Tongue (tissue), 1 donor: ENCODE measurements at regions not wholly inside any gene's neighbourhood (a gene's known extent, or its start where the extent isn't known, plus 50 kb on each side); places are given as distances from the start of the nearest gene placed in this dataset.

ENCODE experiments used
- DNase-seq: peaks from one replicate; pipeline ENCODE4 v3.0.0-alpha.2; 2015

DNA sequence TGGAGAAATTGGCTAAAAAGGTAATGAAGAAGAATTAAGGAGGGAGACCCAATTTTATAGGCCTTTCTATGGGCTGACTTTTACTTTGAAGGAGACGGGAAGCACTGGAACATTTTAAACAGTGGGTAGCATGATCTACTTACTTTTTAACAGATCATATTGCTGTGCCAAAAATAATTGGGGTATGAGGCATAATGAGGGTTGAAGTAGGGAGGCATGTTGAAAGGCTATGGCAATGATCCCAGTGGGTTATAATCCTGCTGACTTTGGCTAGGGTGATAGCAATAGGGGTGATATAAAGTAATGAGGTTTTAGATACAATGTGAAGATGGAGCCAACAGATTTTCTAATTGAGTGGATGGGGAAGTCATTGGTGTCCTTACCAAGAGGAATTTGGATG is 73.2 kb downstream of the GPR37 start:
- no peak for DNase-seq

DNA sequence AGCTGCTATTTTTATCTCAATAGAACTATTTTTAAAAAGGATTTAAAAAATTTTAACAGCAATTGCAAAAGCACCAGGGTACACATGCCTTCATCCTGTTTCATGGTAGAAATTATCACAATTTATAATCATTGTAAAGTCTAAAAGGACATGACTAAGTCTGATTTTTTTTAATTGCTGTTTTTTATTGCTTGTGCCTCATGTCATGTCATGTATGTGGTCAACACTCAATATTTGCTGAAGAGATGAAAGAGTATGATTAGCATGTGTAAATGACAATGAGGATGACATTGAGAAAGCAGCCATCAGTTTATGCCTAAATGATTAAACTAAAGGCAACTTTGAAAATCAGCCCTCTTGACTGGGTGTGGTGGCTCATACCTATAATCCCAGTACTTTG is 74.8 kb downstream of the GPR37 start:
- DNase-seq = no peak

DNA sequence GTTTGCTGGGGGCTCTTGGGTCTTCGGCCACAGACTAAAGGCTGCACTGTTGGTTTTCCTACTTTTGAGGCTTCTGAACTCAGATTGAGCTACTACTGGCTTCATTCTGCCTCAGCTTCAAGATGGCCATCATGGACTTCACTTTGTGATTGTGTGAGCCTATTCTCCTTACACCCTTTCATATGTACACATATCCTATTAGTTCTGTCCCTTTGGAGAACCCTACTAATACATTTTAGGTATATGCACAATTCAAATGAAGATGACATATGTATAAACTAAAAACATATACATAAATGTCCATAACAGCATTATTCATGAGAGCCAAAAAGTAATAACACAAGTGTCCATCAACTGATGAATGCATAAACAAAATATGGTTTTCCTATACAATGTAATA is 75.7 kb downstream of the GPR37 start:
- no peak for DNase-seq

DNA sequence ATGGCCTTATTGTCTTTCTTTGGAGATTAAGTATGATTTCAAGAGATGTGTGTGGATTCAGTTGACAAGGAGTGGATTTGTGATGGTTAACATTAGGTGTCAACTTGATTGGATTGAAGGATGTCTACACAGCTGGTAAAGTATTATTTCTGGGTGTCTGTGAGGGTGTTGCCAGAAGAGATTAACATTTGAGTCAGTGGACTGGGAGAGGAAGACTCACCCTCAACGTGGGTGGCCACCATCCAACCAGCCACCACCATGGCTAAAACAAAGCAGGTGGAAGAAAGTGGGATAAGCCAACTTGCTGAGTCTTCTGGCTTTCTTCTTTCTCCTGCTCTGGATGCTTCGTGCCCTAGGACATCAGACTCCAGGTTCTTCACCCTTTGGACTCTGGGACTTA is 76.1 kb downstream of the GPR37 start:
- DNase-seq = no peak

DNA sequence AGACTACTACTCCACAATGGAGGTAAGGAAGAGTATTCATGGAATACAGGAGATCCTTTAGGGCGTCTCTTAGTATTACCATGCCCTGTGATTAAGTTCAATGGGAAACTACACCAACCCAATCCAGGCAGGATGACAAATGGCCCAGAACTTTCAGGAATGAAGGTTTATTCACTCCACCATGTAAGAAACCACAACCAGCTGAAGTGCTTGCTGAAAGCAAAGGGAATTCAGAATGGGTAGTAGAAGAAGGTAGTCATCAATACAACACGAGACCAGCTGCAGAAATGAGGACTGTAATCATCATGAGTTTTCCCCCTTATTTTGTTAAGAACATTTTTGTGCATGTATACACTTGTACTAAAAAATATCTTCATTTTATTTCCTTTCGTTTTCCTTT is 76.6 kb downstream of the GPR37 start:
- no peak for DNase-seq

DNA sequence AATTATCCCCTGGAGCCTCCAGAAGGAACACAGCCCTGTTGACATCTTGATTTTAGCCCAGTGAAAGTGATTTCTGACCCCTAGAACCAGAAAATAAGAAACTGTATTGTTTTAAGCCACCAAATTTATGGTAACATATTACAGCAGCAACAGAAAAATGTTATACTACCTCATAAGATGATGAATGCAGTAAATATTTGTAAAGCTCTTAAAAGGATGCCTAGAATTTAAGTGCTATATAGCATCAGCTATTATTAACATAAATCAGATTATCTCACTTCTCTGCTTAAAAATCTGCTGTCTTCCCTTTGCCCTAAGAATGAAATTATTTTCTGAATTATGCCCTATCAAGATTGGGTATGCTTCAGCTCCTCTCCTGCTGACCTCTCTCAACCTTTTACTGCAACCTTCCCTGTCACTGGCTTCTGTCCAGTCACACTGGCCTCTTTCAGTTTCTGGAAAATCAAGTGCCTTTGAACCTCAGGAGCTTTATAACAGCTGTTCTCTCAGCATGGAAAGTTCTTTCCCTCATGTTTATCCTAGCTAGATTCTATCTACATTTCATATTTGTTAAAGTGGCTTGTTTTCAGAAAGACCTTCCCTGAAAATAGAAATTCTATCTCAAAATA is 78.9 kb downstream of the GPR37 start:
- no peak for DNase-seq

DNA sequence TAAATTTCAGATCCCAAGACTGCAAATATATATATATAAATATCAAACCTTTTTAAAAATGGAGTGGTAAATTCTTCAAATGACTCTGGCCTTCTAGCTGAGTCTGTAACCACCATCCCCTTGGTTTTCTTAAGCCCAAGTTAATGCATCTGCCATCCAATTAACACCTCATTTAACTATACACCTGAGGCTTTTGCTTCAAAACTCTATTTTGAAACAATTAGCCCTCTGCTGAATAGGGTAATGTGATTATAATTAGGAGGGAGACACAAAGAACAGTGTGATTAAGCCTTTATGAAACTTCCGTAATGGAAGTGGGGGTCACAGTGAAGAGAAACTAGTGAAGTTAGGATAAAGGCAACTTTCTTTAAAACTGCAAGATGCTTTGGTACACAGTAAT is 83.6 kb downstream of the GPR37 start:
- DNase-seq = no peak

DNA sequence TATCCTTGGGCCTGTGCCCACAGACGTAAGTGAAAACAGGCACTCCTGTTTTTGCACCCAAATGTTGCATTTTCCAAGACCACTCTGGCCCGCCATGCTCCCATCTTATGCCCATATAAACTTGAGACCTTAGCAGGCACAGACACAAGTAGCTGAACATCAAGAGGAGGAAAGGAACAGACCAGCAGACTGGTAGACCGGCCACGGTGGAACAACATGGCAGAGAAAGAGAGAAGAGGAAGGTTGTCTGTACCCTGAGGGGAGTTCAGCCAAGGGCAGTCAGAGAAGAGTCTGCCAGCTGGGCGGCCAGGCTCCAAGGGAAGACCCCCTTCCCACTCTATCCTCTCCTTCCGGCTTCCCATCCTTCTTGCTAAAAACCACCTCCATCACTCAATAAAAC is 85.3 kb downstream of the GPR37 start:
- no peak for DNase-seq

DNA sequence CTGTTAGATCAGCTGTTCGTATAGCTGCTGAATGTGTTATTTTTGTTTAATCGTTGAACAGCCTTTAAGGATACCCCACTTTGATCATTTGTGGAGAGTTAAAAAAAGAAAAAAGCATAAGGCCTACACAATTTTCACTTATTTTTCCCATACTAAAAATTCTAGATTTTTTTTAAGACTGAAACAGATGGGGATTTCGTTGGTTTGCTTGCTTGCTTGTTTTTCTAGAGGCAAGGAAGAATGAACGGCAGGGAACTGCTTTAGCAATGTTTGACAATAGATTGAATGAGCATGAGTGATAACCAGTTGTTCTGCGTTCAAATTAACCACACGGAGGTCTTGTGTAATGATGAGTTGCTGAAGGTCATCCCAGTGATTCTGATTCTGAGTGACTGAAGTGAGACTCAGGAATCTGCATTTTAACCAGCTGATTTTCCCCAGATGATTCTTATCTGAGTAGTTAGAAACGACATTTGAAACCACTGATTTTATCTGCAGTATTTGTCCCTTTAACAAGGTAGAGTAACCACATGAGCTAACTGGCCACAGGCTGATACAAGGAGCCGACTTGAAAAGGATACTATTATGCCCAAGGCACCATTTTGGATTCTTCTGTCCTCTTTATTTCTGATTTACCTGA is 85.9 kb downstream of the GPR37 start:
- DNase-seq = no peak

DNA sequence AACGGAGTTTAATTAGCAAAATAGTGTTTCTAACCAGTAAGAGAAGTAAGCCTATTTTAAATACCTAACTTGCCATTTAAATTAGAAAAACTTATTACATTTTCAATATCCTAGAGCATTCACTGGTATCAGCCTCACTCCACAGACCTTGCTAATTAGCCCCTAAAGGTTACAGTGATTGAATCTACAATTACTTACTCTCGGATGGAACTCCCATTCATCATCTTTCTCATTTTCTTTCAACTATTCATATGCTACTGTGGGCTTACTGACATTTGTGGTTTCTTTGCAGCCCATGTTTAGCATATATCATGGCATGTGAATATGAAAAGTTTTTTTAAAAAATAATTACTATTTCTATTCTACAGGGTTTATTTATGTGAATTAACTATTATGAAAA is 86.4 kb downstream of the GPR37 start:
- no peak for DNase-seq

DNA sequence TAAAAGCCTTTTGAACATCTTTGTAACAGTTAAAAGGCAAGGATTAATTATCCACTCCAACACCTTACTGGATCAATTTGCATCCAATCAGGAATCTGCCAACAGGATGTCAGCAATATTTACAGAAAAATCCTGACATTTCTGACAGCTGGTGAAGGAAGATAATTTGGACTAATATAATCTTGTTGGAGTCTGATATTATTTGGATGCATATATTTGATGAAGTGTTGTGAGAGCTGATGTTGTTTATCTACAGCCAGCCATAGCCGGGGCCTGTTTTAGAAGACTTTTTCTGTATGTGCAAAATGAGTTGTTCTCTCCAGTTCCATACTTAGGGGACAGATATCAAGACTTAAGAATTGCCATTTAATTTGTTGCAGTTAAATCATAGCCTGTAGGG is 91.1 kb downstream of the GPR37 start:
- no peak for DNase-seq

DNA sequence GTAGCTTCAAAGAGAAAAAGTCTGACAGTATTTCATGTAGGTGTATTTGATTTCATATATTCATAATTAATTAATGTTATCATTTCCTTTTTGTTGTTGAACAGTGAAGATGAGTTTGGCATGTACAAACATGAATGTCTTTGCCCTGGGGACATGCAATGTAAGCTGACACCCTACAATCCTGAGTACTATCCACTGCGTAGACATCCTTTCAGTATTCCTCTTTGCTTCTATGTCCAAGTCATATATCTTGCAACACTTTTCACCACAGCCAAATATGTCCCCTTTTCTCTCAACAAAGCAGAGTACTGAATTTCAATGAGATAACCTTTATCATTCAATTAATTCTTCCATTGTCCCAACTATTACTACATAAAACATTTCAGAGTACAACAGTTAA is 93.6 kb downstream of the GPR37 start:
- no peak for DNase-seq

DNA sequence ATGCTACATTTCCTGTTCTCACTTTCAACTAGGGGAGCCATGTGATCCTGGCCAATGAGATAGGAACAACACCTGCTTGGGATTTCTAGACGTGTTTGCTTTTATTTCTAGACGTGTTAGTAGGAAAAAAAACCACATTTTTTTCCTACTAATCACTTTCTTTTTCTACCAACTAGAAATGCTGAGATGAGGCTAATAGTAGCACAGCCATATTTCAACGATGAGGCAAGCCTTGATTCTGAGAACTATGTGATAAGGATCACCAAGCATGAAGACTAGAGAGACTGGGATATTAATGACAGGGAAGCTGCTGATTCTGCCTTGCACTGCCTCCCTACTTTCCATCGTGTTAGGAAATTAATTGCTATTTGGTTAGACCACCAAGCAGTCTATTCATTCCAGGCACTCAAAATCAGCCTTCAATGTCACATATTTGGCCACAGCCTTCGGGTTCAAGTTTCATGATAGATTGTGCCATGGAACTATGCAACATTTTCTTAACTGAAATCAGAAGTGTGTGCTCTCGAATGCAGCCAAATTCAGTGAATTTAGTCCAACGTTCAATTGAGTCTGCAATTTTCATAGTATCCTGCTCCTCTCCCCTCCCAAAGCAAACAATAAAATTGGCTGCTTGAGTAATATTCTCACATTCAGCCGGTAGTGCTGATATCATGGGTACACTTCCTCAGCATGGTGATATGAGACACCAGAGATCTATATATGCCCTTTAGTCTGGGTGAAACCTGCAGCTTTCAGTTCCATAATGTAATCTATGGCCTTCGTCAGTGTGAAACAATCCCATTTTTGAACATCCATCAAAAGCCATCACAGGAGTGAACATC is 98.1 kb downstream of the GPR37 start:
- DNase-seq = no peak

DNA sequence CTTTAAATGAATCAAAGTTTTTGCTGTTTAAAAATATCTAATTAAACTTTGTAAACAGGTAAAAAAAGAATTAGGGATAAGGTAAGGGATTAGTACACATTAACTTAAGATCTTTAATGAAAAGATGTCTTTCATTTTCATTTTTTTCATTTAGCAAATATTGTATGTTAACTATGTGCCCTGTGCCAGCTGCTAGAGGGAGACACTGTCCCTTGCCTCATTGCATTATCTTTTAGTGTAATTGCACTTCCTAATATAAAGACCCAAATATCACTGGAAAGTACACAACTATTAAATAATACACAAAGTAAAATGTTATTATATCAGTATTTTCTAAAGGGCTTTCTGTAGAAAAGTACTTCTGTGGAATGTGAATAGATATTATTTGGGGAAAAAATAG is 102.7 kb downstream of the GPR37 start:
- no peak for DNase-seq

DNA sequence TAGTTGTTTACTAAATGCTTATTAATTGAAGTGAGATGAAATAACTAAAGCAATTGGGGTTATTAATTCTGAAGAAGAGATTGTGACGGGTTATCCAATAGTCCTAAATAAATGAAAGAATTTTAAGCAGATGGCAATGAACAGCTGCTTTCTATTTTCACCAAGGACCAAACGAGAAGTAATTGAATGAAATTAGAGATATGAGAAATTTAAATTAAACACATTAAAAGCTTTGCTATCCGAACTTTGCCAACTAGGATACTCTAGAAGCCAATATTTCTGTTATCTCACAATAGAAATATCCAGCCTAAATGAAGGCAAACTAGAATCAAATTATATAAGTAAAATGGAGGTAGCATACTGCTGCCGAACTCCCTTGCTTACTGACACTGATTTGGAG is 103.2 kb downstream of the GPR37 start:
- DNase-seq = no peak

DNA sequence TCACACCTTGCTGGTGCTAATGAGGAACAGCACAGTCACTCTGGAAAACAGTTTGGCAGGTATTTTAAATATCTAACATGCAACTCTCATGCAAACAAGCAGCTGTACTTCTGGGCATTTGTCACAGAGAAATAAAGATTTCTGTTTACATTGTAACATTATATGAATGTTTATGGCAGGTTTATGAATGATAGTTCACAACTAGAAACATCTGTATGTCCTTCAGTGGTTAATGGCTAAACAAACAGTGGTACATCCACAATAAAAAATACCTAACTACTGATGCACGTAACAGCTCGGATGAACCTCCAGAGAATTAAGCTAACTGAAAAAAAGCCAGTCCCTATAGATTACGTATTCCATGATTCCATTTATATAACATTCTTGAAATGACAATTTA is 109.6 kb downstream of the GPR37 start:
- no peak for DNase-seq

DNA sequence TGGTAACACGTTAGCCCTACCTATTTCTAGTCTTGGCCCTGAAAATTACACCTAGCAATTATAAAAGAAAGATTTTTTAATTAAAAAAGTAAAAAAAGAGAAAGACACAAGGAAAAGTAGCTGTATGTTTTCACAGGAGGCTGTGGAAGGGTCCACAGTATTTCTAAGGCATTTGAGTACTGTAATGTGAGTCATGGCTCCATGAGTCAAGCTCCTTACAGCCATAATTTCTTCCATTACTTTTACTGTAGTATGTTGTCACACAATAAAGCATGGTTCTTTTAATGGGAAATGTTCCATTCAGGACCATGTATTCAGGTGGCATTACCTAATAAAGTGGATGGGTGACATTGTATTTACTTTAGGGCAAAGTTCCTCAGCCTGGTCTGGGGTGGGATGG is 113.4 kb downstream of the GPR37 start:
- no peak for DNase-seq

DNA sequence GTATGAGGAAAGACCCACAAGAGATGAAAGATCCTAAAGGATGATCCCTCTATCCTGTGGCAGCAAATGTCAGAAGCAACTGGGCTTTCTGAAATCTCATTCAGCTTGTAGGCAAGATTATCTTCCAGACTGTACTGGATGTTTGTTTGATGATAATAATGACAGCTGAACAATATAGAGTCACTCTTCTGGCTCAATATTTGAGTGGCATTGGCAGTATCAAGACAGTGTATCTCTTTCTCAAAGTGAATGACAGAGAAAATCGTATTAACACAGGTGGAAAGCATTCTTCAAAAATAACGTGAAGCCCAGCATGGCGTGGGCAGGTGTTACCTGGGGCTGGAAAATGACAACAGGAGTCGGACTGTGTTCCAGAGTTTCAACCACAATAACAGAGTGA is 114.5 kb downstream of the GPR37 start:
- DNase-seq = no peak

DNA sequence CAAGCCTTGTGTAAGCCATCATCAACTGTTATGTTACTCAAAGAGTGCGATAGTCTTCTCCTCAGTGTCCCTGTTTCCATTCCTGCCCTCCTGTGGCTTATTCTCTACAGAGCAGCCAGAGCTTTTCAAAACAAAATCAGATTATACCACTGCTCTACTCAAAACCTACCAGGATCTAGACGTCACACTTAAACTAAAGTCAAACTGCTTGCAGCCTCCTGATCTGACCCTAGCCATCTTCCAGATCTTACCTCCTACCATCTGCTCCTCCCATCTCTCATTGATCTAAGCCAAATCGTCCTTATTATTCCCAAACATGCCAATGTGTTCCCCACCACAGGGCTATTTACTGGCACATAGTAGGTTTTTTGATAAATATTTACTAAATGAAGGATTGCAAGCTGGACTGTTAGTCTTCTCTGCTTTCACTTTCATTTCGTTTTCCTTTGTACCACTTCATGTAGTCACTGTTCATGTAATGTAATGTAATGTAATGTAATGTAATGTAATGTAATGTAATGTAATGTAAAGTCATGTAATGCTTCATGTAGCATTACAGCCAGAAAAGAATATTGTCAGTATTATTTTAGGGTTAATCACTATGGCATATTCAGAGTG is 116.1 kb downstream of the GPR37 start:
- no peak for DNase-seq

DNA sequence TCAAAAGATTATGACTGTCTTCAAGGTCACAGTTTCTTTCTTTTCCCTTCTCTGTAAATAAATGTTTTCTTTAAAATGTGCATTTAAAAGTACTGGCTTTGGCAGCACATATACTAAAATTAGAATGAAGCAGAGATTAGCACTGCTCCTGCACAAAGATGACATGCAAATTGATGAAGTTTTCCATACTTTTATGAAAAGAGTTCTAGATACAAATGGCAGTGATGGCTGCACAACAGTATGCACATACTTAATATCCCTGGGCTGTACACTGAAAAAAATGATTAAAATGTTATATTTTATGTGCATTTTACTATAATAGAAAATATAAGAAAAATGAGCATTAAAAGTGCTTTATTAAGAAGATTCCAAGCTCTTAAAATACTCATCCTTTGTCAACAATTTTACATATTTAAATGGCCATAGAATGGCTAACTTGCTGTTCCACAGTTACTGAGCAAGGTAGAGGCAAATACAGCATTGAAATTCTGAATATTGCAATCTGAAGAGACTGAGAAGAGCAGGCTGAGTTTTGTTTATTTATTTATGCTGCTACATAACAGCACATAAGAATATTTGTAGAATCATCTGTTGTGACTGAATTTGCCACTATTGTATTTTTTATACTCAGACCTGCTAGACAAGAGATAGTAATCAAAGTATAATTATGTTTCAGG is 117.8 kb downstream of the GPR37 start:
- no peak for DNase-seq

DNA sequence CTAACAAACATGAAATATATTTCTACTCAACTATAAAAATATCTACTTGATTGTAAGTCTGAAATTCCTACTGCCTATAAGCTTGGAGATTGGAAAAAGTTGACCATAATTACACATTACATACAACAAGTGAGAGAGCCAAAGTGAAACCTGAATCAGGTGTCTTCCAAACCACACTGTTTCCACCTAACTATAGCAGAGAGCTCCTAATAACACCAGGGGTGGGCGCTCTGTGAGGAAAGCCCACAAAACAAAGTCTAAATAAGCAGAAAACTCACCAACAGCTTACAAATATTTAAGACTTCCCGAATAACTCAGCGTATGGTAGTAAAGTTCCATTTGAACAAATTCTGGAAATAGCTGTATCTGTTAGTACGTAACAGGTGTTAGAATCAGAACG is 119.9 kb downstream of the GPR37 start:
- no peak for DNase-seq

DNA sequence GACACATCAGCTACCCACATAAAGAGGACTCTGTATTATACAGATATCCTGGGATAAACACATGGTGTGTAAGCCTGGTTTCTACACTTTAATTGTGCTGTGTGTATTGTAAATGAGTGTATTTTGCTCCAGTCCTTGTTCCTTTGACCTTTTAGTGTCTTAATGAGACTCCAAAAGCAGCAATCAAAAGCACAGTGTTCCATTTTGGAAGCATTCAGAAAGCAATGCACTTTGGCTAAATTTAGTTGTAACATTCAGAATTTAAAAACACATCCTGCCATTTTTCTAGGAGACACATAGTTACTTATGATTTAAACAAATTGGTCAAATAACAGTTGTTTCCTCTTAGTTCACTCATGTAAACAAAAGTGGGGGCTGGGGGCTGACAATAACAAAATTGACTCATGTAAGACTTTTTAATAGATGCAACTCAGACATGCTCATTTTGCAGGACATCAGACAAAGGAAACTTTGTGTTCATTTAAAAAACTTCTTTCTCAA is 122.2 kb downstream of the GPR37 start:
- no peak for DNase-seq

DNA sequence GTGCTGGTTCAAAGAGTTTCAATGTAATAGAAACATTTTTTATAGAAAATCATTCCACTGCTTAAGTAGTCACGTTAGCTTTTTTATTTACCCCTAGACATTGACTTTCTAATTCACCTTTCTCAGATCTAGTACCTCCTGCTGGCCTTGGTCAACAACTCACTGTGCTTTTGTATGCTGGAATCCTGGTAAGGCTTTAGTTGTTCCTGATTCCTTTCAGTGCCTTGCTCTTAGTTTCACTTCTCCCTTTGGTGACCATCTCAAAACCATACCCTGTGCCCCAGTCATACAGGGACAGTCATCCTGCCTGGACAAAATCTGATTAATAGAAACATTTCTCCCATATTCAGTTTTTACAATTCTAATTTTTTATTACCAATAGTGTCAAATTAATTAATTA is 130.2 kb downstream of the GPR37 start:
- DNase-seq = no peak
